SK-N-SH treated with all-trans-retinoic acid at 6 μM for 48 hours (cell line): ENCODE measurements at regions not wholly inside any gene's neighbourhood (a gene's known extent, or its start where the extent isn't known, plus 50 kb on each side); places are given as distances from the start of the nearest gene placed in this dataset.

Source experiments
- ARNTL ChIP-seq: fragments of 450-650 bp; formaldehyde crosslinking; IDR thresholded peaks from 2 replicates; pipeline ENCODE4 v1.5.0; 2020; ENCODE audit warnings: low read depth, mild to moderate bottlenecking, moderate library complexity, borderline replicate concordance
- BACH2 ChIP-seq: fragments of 250-450 bp; sonication (Bioruptor Pico); IDR thresholded peaks from 2 replicates; pipeline ENCODE4 v1.9.0; 2021; ENCODE audit warnings: mild to moderate bottlenecking, borderline replicate concordance
- CSDC2 ChIP-seq: fragments of 250-450 bp; sonication (Bioruptor Pico); IDR thresholded peaks from 2 replicates; pipeline ENCODE4 v1.5.0; 2020; ENCODE audit warnings: mild to moderate bottlenecking, moderate library complexity
- ISL1 ChIP-seq: fragments of 250-450 bp; sonication (Bioruptor Pico); IDR thresholded peaks from 2 replicates; pipeline ENCODE4 v2.1.2; 2022; ENCODE audit warnings: mild to moderate bottlenecking, moderate library complexity
- OSR1 ChIP-seq: fragments of 250-450 bp; sonication (Bioruptor Pico); IDR thresholded peaks from 2 replicates; pipeline ENCODE4 v1.8.0; 2022; ENCODE audit warnings: moderate library complexity, mild to moderate bottlenecking, inconsistent platforms
- TCF4 ChIP-seq: fragments of 250-450 bp; sonication (Bioruptor Pico); IDR thresholded peaks from 2 replicates; pipeline ENCODE4 v1.8.0; 2021; ENCODE audit warnings: mild to moderate bottlenecking, moderate library complexity, borderline replicate concordance
- ZNF565 ChIP-seq: fragments of 450-650 bp; formaldehyde crosslinking; conservative IDR thresholded peaks from 2 replicates; pipeline ENCODE4 v1.5.0; 2020; ENCODE audit warnings: low read depth, mild to moderate bottlenecking, moderate library complexity
- TF ChIP-seq, protein P1 (sequence below): fragments of 250-450 bp; sonication (Bioruptor Pico); IDR thresholded peaks from 2 replicates; pipeline ENCODE4 v1.8.0; 2020; ENCODE audit warnings: mild to moderate bottlenecking, moderate library complexity, borderline replicate concordance
- TF ChIP-seq, protein P2 (sequence below): fragments of 250-450 bp; sonication (Bioruptor Pico); IDR thresholded peaks from 2 replicates; pipeline ENCODE4 v1.5.0; 2020; ENCODE audit warnings: mild to moderate bottlenecking, moderate library complexity

DNA sequence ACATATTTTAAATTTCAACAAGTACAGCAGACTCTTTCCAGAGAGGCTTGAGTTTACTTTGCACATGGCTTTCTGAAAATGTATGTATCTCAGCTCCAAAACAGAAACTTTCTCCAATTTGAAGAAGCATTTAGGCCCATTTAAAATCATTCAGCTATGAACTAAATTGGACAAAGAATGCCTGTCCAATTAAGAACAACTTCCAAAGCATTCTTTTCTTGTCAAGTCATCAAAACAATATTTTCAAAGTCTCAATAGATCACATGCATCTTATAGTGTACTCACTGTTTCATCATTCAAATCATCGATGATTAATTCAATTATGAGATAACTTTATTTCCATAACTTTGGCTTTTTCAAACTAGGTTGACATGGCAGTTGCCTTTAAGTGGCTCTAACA lies 95.2 kb downstream of the KBTBD8 start:
- TF ChIP-seq, protein P1, sequence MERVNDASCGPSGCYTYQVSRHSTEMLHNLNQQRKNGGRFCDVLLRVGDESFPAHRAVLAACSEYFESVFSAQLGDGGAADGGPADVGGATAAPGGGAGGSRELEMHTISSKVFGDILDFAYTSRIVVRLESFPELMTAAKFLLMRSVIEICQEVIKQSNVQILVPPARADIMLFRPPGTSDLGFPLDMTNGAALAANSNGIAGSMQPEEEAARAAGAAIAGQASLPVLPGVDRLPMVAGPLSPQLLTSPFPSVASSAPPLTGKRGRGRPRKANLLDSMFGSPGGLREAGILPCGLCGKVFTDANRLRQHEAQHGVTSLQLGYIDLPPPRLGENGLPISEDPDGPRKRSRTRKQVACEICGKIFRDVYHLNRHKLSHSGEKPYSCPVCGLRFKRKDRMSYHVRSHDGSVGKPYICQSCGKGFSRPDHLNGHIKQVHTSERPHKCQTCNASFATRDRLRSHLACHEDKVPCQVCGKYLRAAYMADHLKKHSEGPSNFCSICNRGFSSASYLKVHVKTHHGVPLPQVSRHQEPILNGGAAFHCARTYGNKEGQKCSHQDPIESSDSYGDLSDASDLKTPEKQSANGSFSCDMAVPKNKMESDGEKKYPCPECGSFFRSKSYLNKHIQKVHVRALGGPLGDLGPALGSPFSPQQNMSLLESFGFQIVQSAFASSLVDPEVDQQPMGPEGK (CRISPR knock-in tag), result no peak
- no peak for TF ChIP-seq CSDC2 (CRISPR knock-in tag)
- TF ChIP-seq ISL1 (CRISPR knock-in tag), result no peak
- no peak for TF ChIP-seq BACH2 (CRISPR knock-in tag)
- TF ChIP-seq, protein P2, sequence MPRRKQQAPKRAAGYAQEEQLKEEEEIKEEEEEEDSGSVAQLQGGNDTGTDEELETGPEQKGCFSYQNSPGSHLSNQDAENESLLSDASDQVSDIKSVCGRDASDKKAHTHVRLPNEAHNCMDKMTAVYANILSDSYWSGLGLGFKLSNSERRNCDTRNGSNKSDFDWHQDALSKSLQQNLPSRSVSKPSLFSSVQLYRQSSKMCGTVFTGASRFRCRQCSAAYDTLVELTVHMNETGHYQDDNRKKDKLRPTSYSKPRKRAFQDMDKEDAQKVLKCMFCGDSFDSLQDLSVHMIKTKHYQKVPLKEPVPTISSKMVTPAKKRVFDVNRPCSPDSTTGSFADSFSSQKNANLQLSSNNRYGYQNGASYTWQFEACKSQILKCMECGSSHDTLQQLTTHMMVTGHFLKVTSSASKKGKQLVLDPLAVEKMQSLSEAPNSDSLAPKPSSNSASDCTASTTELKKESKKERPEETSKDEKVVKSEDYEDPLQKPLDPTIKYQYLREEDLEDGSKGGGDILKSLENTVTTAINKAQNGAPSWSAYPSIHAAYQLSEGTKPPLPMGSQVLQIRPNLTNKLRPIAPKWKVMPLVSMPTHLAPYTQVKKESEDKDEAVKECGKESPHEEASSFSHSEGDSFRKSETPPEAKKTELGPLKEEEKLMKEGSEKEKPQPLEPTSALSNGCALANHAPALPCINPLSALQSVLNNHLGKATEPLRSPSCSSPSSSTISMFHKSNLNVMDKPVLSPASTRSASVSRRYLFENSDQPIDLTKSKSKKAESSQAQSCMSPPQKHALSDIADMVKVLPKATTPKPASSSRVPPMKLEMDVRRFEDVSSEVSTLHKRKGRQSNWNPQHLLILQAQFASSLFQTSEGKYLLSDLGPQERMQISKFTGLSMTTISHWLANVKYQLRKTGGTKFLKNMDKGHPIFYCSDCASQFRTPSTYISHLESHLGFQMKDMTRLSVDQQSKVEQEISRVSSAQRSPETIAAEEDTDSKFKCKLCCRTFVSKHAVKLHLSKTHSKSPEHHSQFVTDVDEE (CRISPR knock-in tag), result no peak
- no peak for TF ChIP-seq ZNF565 (CRISPR knock-in tag)
- TF ChIP-seq ARNTL (CRISPR knock-in tag), result no peak
- TF ChIP-seq OSR1 (CRISPR knock-in tag), result no peak
- TF ChIP-seq TCF4 (CRISPR knock-in tag), result no peak
